T1000 (cell line): ENCODE measurements at regions not wholly inside any gene's neighbourhood (a gene's known extent, or its start where the extent isn't known, plus 50 kb on each side); places are given as distances from the start of the nearest gene placed in this dataset.
"Not testable (repeated sequence)": the region's sequence is repeated elsewhere in the genome, so short reads cannot be mapped to it uniquely, and the experiment has no call there.

ENCODE experiments used
- DNase-seq: peaks from one replicate; lab custom pipeline; 2025; ENCODE audit warnings: mixed read lengths; lab: John Stamatoyannopoulos, UW

- no peak for DNase-seq
Observed at GRCh38 chr13:44848920-44849676, 140.2 kb downstream of the NUFIP1 start.

- DNase-seq = not testable (repeated sequence)
Observed at GRCh38 chr13:44845281-44846058, 143.8 kb downstream of the NUFIP1 start.

- DNase-seq = no peak
Observed at GRCh38 chr13:44844786-44845185, 144.5 kb downstream of the NUFIP1 start.

DNA sequence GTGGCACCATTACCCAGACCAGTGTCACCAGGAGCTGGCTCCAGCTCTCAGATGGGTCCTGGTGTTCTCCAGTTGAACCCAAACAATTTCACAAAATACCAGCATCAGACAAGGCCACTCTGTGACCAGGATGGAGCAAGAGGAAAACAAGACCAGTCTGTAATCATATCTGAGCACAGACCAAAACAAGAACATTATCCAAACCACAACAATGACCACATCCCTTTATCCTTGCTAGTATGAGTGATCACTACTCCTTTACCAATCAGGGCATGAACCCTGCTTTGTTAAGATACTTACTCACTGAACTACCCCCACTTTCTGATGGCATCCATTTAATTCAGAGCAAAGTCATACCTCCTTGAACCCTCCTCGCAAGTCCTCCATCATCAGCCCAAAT lies 145.9 kb downstream of the NUFIP1 start:
- DNase-seq = no peak

DNA sequence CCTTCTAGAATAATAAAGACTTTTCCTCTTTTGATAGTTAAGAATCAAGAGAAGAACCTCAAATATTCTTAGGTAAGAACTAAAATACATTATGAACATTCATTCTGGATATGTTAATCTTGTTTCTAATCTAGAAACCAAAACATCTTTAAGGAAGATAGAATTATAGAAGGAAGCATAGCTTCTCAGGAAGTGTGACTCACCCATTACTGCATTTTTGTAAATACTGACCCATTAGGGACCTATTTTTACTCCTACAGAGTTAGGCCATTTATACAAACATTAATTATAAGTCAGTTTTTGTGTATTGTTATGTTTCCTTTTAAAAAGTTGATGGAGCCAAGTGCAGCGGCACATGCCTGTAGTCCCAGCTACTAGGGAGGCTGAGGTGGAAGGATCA lies 147.1 kb downstream of the NUFIP1 start:
- DNase-seq = no peak

DNA sequence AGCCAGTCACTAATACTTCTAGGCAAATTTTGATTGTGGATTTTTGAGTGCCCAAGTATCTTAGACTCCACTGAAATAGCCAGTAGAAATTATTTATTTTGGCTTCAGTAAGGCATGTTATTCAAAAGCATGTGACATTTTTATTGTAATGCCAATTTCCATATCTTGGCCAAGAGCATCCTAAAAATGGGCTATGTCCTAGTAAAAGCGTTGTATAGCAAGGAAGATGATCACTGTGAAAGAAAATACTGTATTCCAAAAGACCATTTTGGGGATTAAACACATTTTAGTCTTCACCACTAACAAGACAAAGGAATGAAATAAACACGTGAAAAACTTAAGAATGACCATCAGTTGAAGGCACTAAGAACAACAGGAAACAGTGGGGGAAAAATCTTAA lies 149.1 kb downstream of the NUFIP1 start:
- DNase-seq = no peak

DNA sequence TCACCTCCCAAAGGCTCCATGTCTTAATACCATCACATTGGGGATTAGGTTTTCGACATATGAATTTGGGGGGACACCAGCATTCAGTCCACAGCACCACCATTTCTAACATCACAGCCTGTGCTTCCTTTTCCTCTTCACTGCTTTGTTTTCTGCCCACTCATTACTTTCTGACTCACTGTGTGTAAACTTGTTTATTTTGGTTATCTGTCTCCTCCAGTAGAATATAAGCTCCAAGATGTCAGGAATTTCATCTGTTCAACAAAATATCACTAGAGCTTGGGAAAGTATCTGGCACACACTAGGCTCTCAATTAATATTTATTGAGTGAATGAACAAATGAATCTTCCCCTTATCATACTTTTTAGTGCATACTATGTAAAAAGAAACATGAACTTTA lies 152.0 kb downstream of the NUFIP1 start:
- no peak for DNase-seq

DNA sequence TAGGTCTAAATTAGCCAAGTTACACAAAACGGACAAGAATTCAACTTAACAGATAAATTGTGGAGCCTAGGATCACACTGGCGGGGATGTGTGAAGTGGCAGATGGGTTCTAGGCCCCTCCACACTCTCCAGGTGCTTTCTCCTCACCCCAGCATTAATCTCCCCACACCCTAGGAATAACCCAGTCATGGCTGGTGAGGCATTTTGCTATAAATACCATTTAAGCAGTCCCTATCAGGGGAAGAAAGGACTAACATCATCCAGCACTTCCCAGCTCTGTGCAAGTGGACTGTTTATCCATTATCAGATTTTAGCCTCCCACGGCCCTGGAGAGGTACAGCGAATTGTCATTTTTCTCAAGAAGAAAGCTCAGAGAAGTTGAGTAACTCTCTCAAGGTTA lies 154.9 kb downstream of the NUFIP1 start:
- no peak for DNase-seq

DNA sequence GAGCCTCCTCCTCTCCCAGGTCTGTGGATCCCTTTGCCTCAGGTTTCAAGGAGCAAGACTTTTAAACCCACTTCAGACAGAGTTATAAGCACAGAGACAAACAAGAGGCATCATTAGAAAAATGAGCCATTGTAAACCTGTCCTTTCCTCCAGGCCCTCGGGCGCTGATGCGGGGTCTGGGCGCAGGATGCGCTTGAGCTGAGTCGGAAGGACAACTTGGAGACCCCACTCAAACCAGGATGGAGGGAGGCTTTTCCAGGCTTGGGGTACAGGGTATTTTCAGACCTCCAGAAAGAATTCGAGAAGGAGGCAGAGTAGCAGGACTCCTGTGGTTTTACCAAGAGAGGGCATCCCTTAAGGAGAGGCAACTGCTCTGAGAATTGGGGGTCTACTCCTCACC lies 155.6 kb downstream of the NUFIP1 start:
- DNase-seq = no peak

DNA sequence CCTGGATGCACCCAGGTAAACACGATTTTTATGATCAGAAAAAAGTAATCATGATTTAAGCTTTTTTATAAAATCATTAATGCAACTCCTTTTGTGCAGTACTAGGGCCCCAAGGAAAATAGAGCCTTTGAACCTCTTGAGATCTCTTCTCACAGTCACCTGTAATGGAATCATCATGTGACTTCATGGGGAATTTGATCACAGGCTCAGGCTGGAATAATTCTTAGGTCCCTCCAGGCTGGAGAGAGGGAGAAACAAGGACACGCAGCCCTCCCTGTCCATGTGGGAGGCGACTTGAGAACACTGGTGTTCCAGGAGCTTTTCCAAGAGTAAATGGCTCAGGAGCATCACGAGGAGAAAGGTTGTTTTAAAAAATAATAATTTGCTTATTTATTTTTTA lies 156.1 kb downstream of the NUFIP1 start:
- no peak for DNase-seq

DNA sequence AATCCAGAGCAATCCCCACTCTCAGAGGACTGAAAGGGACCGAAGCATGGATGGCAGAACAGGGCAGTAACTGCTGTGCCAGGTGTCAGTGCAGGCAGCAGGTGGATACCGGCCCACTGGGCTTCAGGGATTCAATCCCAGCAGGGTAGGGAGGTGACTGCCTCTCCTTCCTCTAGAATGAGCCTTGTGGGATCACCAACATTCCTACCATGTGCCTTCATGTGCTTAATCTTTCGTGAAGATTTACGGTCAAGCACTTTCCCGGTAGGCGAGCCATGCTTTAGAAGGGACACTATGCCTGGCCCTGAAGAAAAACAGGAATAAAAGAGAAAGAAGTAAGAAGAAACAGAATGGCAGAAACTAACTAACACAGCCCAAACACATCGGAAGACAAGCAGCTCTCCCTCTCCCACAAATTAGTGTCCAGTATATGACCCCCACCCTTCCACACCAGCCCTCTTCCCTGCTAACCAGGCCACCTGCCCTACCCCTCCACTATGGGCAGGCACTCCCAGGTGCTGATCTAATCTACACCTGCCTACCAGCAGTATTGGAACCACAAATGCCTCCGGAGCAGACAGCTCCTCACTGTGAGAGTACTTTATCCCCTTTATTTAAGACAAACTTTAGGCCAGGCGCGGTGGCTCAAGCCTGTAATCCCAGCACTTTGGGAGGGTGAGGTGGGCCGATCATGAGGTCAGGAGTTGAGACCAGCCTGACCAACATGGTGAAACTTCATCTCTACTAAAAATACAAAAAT lies 162.5 kb downstream of the NUFIP1 start:
- DNase-seq = no peak

DNA sequence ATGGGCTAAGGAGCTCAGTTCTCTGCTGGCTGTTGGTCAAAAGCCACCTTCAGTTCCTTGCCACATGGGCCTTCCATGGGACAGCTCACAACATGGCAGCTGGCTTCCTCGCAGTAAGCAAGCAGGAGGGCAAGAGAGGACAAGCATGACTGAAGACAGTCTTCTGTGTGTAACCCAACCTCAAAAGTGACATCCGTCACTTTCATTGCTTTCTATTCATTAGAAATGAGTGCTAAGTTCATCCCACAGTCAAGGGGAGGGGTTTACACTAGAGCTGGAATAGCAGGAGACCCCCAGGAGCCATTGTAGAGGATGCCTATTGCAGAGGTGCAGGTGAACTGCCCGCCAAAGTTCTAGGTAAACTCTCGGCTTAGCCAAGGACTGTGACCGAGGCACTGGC lies 163.3 kb downstream of the NUFIP1 start:
- no peak for DNase-seq

DNA sequence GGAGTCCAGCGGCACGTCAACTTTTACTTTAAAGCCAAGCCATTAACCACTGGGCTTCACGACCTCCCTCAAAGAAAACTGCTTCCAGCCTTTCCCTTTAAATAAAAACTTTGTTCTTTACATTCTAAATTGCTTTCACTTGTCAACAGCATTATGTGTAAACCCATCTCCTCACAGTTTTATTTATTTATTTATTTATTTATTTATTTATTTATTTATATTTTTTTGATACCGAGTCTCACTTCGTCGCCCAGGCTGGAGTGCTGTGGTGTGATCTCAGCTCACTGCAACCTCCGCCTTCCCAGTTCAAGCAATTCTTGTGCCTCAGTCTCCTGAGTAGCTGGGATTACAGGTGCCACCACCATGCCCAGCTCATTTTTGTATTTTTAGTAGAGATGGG lies 165.7 kb downstream of the NUFIP1 start:
- DNase-seq = not testable (repeated sequence)

GRCh38 chr13:44822291-44822690 lies 167.0 kb downstream of the NUFIP1 start:
- DNase-seq = no peak

- no peak for DNase-seq
Observed at GRCh38 chr13:44819772-44820171, 169.5 kb downstream of the NUFIP1 start.

- DNase-seq = no peak
Observed at GRCh38 chr13:44819245-44819644, 170.0 kb downstream of the NUFIP1 start.

DNA sequence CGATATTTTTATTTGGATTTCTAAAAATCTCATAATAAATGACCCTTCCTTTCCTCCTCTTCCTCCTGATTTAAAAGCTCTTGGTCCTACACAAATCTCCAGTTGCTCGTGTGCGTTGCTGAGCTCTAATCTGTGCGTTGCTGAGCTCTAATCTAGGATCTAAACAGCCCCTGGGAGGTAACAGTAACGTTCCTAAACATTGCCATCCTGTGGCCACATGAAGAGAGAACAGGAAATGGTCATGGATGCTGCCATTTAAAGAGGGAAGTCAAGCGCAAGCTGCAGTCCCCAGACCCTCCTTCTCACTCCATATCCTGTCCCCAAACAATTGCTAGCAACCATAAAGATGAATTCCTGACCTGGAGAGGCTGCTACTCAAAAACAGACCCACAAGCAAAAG lies 170.8 kb downstream of the NUFIP1 start:
- no peak for DNase-seq

DNA sequence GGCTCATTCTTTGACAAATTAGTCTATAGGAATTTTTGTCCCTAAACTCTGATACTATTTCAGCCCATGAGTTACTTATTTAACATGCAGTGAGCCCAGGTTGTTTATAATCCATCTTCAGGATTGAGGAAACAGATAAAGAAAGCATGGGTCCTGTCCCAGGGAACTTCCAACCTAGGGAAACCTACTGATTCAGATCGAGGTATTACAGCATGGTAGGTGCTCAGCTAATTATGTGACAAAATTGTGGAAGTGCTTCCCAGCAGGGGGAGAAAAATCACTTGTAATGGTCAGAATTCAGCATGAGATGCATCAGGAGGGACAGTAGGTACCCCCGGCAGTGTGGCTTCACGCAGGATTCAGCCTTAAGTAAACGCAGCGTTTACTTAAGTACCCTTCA lies 171.3 kb downstream of the NUFIP1 start:
- no peak for DNase-seq

GRCh38 chr13:44817131-44817671 lies 172.1 kb downstream of the NUFIP1 start:
- DNase-seq = no peak

DNA sequence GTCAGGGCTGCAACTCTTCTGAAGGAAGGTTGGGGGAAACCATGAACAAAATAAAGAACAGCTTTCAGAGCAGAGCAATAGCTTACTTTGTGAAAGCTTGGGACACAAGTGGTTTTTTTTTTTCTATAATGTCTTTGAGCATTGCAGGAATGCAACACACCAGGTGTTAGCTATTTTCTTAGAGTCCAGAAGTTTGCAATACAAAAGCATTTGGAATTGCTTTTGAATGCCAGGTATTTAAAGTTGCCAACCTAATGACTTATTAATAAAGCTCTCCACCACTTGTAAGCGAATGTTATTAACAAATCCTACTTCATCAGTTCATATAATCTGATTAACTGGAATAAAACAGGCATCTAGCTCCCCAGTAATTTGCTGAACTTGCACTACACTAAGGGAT lies 172.6 kb downstream of the NUFIP1 start:
- DNase-seq = no peak

GRCh38 chr13:44815623-44816022 lies 173.6 kb downstream of the NUFIP1 start:
- peak; percentile 25 for DNase-seq

DNA sequence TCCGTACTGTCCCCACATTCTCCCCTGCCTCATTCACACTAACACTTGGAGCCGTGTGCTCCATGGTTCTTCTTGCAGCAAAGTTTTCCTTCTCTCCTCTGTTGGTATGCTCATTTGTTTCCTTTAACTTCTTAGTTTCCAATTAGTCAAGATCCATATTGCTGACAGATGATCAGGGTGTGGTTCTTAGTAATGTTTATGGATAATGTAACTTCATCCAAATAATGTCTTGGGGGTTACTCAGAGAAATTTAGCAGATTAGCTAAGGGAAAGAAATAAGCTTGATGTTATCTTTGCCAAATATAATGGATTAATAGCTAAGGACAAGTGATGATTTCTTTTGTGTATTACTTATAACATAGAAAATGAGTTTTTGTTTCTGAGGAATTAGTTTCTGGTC lies 174.4 kb downstream of the NUFIP1 start:
- no peak for DNase-seq

- no peak for DNase-seq
Observed at GRCh38 chr13:44814161-44814560, 175.1 kb downstream of the NUFIP1 start.
